Endothelial cell of umbilical vein (primary cell): ENCODE measurements at regions not wholly inside any gene's neighbourhood (a gene's known extent, or its start where the extent isn't known, plus 50 kb on each side); places are given as distances from the start of the nearest gene placed in this dataset.
"Not testable (repeated sequence)": the region's sequence is repeated elsewhere in the genome, so short reads cannot be mapped to it uniquely, and the experiment has no call there.

Experiments used
- BruUV-seq: library from RNA; stranded (reverse); fragments of 400-500 nt; replicated peaks from 2 replicates; lab custom pipeline; 2021; lab: Mats Ljungman, UMichigan
- CTCF ChIA-PET: fragments of 300-600, 350-600 bp; sonication (Branson Sonifier 250); formaldehyde crosslinking; loops from one replicate; lab custom pipeline; 2021; ENCODE audit warnings: antibody characterized with exemption, inconsistent platforms; lab: Charles Lee
- POLR2A ChIA-PET: fragments of 300-600, 350-600 bp; sonication (Branson Sonifier 250); formaldehyde crosslinking; loops from one replicate; lab custom pipeline; 2021; ENCODE audit warnings: antibody characterized with exemption, inconsistent platforms; lab: Charles Lee
- DNase-seq: peaks from one replicate; pipeline ENCODE4 v3.0.0-alpha.2; 2011; ENCODE audit warnings: low read depth, low spot score
- FAIRE-seq: peaks from 2 replicates; lab custom pipeline; 2011; peaks lifted over from hg19 to GRCh38; lab: Jason Lieb, UNC
- H2AFZ ChIP-seq: 2 replicates; pipeline ENCODE4 v1.6.0; 2012; ENCODE audit warnings: low read depth, low read length, control low read depth, inconsistent platforms
- H3K27ac ChIP-seq: 2 replicates; pipeline ENCODE4 v1.5.1; 2011; ENCODE audit warnings: low read depth, mild to moderate bottlenecking, control low read depth, low read length, moderate library complexity; ENCODE audit not compliant: insufficient read depth
- H3K27me3 ChIP-seq, 2 experiments: 2 replicates each; pipeline versions ENCODE4 v1.6.0 to v1.6.1; 2011; ENCODE audit warnings: low read length in 2 of 2, mixed read lengths in 1 of 2; ENCODE audit not compliant: control insufficient read depth in 2 of 2, insufficient read depth in 2 of 2
- H3K36me3 ChIP-seq, 2 experiments: 2 replicates in 1 of 2; 3 replicates in 1 of 2; pipeline ENCODE4 v1.5.1; 2011; ENCODE audit warnings: low read length in 2 of 2, mild to moderate bottlenecking in 1 of 2, moderate library complexity in 1 of 2; ENCODE audit not compliant: control insufficient read depth in 2 of 2, insufficient read depth in 2 of 2; ENCODE audit errors: extremely low read depth in 1 of 2
- H3K4me1 ChIP-seq: 3 replicates; pipeline ENCODE4 v1.5.1; 2011; ENCODE audit warnings: mild to moderate bottlenecking, low read length; ENCODE audit not compliant: control insufficient read depth, insufficient read depth; ENCODE audit errors: extremely low read depth
- H3K4me2 ChIP-seq: 2 replicates; pipeline ENCODE4 v1.6.1; 2011; ENCODE audit warnings: low read length, control low read depth, mixed read lengths; ENCODE audit not compliant: insufficient read depth
- H3K4me3 ChIP-seq, 3 experiments: fragments of 200-600 bp in 1 of 3; sonication (generic), shearing (Covaris generic) in 1 of 3; replicated peaks in 1 of 3; 2 replicates each; pipeline ENCODE4 v1.5.1; 2011 to 2016; ENCODE audit warnings: control low read depth in 3 of 3, low read length in 3 of 3, mild to moderate bottlenecking in 2 of 3, inconsistent platforms in 1 of 3, low read depth in 1 of 3, moderate library complexity in 1 of 3; ENCODE audit not compliant: insufficient read depth in 1 of 3
- H3K79me2 ChIP-seq: 2 replicates; pipeline ENCODE4 v1.6.0; 2012; ENCODE audit warnings: low read length, inconsistent platforms; ENCODE audit not compliant: control insufficient read depth, insufficient read depth
- H3K9ac ChIP-seq: replicated peaks from 2 replicates; pipeline ENCODE3; 2011; ENCODE audit warnings: low read length, control low read depth; ENCODE audit not compliant: insufficient read depth; ENCODE audit errors: extremely low read depth
- H3K9me1 ChIP-seq: replicated peaks from 3 replicates; pipeline ENCODE4 v1.6.0; 2011; ENCODE audit warnings: mild to moderate bottlenecking, low read length; ENCODE audit not compliant: control insufficient read depth, insufficient read depth; ENCODE audit errors: extremely low read depth
- H3K9me3 ChIP-seq: replicated peaks from 2 replicates; pipeline ENCODE4 v1.5.1; 2012; ENCODE audit warnings: low read length, inconsistent platforms; ENCODE audit not compliant: control insufficient read depth, insufficient read depth
- H4K20me1 ChIP-seq: replicated peaks from 2 replicates; pipeline ENCODE3; 2011; ENCODE audit warnings: mild to moderate bottlenecking, low read length; ENCODE audit not compliant: control insufficient read depth, insufficient read depth; ENCODE audit errors: extremely low read depth
- FOS ChIP-seq: IDR thresholded peaks from 2 replicates; pipeline ENCODE4 v1.6.1; 2011; ENCODE audit warnings: mild to moderate bottlenecking, low read length, moderate library complexity, borderline replicate concordance; ENCODE audit not compliant: insufficient read depth
- JUN ChIP-seq: IDR thresholded peaks from 2 replicates; pipeline ENCODE4 v1.6.1; 2011; ENCODE audit warnings: borderline replicate concordance, low read depth; ENCODE audit not compliant: insufficient read length, insufficient read depth
- MAX ChIP-seq: IDR thresholded peaks from 2 replicates; pipeline ENCODE4 v1.6.1; 2011; ENCODE audit not compliant: insufficient read depth, insufficient read length
- MYC ChIP-seq: IDR thresholded peaks from one replicate; pipeline ENCODE4 v1.6.1; 2011; ENCODE audit warnings: mild to moderate bottlenecking, low read depth, low read length
- dilution Hi-C: fragments of 300-500 bp; cut with MboI; formaldehyde crosslinking; loops from one replicate; pipeline ENCODE4 v1.15.0; 2019; ENCODE audit warnings: low sequenced_read_pairs; ENCODE audit not compliant: extremely low pct_ligation_motif_present
- intact Hi-C: fragments of 100-400 bp; cut with micrococcal nuclease; formaldehyde crosslinking; loops from one replicate; pipeline ENCODE4 v1.10.0; 2022
- TF ChIP-seq, protein P1 (sequence below), 2 donors: IDR thresholded peaks; 1 replicate in 1 of 2; 2 replicates in 1 of 2; pipeline ENCODE4 v1.5.1; 2011; ENCODE audit warnings: low read length in 2 of 2, mild to moderate bottlenecking in 2 of 2, moderate library complexity in 2 of 2, control low read depth in 1 of 2, inconsistent platforms in 1 of 2, low read depth in 1 of 2; ENCODE audit not compliant: insufficient read depth in 1 of 2; ENCODE audit errors: extremely low read depth in 1 of 2

- H3K9ac ChIP-seq, result no peak overlapping the region
- no peak overlapping the region for H3K4me2 ChIP-seq
- H3K9me3 ChIP-seq, result no peaks in the 10 kb centered on the region
- DNase-seq, result no peak
- H3K27ac ChIP-seq, result no peak overlapping the region
- no peaks in the 10 kb centered on the region for H3K9me1 ChIP-seq
- no peak overlapping the region for H2AFZ ChIP-seq
- dilution Hi-C loops, result no loop called here
- ChIA-PET CTCF (no interaction called here), POLR2A (interaction anchor here (0.5 kb wide), 1 partner anchor 34 kb away, joined by 4 read pairs; no protein-coding TSS in a partner anchor)
- TF ChIP-seq JUN, result no peak
- TF ChIP-seq FOS, result no peak
- TF ChIP-seq, protein P1, sequence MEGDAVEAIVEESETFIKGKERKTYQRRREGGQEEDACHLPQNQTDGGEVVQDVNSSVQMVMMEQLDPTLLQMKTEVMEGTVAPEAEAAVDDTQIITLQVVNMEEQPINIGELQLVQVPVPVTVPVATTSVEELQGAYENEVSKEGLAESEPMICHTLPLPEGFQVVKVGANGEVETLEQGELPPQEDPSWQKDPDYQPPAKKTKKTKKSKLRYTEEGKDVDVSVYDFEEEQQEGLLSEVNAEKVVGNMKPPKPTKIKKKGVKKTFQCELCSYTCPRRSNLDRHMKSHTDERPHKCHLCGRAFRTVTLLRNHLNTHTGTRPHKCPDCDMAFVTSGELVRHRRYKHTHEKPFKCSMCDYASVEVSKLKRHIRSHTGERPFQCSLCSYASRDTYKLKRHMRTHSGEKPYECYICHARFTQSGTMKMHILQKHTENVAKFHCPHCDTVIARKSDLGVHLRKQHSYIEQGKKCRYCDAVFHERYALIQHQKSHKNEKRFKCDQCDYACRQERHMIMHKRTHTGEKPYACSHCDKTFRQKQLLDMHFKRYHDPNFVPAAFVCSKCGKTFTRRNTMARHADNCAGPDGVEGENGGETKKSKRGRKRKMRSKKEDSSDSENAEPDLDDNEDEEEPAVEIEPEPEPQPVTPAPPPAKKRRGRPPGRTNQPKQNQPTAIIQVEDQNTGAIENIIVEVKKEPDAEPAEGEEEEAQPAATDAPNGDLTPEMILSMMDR (IDR thresholded peaks at IDR 0.05; ENCODE audit: extremely low read depth in 1 of 2, insufficient read depth in 1 of 2, low read depth in 1 of 2, low read length in 2 of 2), result no peak
- TF ChIP-seq MAX, result no peak
- TF ChIP-seq MYC, result no peak
- intact Hi-C loops, result no loop called here
- H3K4me1 ChIP-seq, result no peaks in the 10 kb centered on the region
- no peaks in the 10 kb centered on the region for H3K79me2 ChIP-seq
- no peak for FAIRE-seq
- no TSS peak for BruUV-seq
- peaks cover 9 to 13% of the 10 kb centered on the region in 2 experiments for H3K27me3 ChIP-seq
- no peaks in the 10 kb centered on the region for H3K36me3 ChIP-seq
- H4K20me1 ChIP-seq, result no peaks in the 10 kb centered on the region
- H3K4me3 ChIP-seq, result no peak overlapping the region
These were observed 534.6 kb upstream of the NRP1 start for GRCh38 chr10:33869028-33869427.

- intact Hi-C loops, H2AFZ ChIP-seq, H3K79me2 ChIP-seq, H3K4me3 ChIP-seq, POLR2A ChIA-PET, H3K27ac ChIP-seq, FAIRE-seq, dilution Hi-C loops, H3K4me2 ChIP-seq, H3K4me1 ChIP-seq, H3K9me3 ChIP-seq, H3K9me1 ChIP-seq, H3K36me3 ChIP-seq, H4K20me1 ChIP-seq, BruUV-seq, H3K9ac ChIP-seq, DNase-seq: not testable (repeated sequence)
- CTCF ChIA-PET, result interaction anchor here (1.2 to 2.0 kb wide), 2 partner anchors 11 to 771 kb away, joined by 3 to 8 read pairs; no protein-coding TSS in a partner anchor
- H3K27me3 ChIP-seq, result peaks cover 9 to 13% of the 10 kb centered on the region in 2 experiments
These were observed 532.8 kb upstream of the NRP1 start for GRCh38 chr10:33867199-33867789.
